ENCODE measurements at regions not wholly inside any gene's neighbourhood (a gene's known extent, or its start where the extent isn't known, plus 50 kb on each side); places are given as distances from the start of the nearest gene placed in this dataset.

DNA sequence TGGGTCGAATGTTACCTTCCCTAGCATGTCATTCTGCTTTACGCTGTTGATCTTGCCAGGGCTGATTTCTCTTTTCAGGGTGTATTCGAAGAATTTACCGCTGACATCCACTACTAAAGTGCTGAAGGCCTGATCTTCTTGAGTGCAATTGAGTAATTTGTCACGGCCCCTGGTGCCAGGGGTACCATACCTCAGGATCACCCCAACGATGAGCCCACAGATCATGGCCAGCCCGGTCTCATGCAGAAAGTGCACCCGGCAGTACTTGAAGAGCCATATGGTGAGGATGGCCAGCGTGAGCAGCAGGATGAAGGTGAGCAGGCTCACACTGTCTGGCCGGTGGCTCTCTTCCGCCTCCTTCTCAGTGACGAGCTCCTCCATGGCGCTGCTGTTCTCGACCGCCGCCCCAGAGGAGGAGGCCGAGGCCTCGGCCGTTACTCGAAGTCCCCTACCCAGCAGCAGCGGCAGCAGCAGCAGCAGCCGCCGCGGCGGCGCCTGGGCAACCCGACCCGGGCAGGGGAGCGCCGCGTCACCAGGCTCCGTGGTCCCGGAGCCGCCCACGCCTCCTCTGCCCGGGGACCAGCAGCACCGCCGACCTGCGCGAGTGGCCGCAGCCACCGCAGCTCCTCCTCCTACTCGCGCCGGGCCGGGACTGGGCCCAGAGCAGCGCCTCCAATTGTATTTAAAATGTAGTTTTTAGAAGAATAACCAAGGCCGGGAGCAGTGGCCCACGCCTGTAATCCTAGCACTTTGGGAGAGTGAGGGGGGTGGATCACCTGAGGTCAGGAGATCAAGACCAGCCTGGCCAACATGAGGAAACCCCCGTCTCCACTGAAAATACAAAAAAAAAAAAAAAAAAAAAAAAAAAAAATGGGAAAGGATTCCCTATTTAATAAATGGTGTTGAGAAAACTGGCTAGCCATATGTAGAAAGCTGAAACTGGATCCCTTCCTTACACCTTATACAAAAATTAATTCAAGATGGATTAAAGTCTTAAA is 58.5 kb upstream of the TMPO start:
- peak; percentile 49 for ATAC-seq
- H3K9me3 ChIP-seq (ENCODE audit: control insufficient read depth, low read length, poor library complexity, severe bottlenecking), result no peaks in the 10 kb centered on the region
- no peak for DNase-seq
- Mint-ChIP-seq H3K4me1 (peaks cover 7% of the 10 kb centered on the region), H3K4me3 (peak overlapping the region; percentile 69), H3K27ac (no peak overlapping the region), H3K36me3 (ENCODE audit: low read depth) (no peaks in the 10 kb centered on the region), H3K27me3 (peaks cover 38% of the 10 kb centered on the region)

DNA sequence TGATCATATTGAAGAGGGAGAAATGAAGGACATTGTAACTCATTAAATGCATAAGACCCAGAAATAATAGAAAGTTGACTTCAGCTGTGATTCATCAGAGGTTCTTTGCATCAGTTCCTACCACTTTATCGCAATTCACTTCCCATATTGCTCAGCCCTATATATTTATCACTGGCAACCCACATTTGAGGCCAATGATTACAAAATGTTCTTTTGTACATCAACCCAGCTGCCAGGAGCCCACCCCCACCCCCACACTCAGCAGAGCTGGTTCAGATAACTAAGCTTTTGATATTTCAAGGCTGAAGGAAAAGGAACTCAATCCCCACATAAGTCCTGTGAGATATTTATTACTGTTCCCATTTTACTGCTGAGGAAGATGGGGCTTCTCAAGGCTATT is 51.2 kb upstream of the TMPO start:
- ATAC-seq, result no peak
- Mint-ChIP-seq H3K27ac (no peak overlapping the region), H3K27me3 (peaks cover 9% of the 10 kb centered on the region), H3K36me3 (ENCODE audit: low read depth) (no peaks in the 10 kb centered on the region), H3K4me1 (no peaks in the 10 kb centered on the region), H3K4me3 (no peak overlapping the region)
- H3K9me3 ChIP-seq (ENCODE audit: control insufficient read depth, low read length, poor library complexity, severe bottlenecking), result no peaks in the 10 kb centered on the region
- no peak for DNase-seq

DNA sequence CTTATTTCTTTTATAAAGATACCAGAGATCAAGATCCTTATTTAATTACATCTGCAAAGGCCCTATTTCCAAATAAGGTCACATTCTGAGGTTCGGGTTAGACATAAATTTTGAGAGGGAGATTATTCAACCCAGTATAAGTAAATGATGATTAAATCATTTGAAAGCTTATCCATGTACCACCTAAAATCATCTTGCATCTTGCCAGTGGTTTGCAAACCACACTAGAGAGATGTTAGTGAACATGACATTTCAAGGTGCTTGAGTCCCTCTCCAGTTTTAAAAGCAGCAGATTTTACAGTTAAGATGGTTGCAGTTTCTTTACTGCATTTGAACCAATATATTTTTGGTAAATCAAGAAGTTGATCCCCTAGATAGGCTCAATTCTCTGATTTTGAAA is 49.9 kb upstream of the TMPO start:
- H3K4me3 Mint-ChIP-seq, result no peak overlapping the region

More for the DNA sequence above, 49.9 kb upstream of the TMPO start:
- Mint-ChIP-seq H3K4me1 (no peaks in the 10 kb centered on the region), H3K27ac (no peak overlapping the region), H3K36me3 (ENCODE audit: low read depth) (no peaks in the 10 kb centered on the region), H3K27me3 (peaks cover 10% of the 10 kb centered on the region)
- no peak for DNase-seq
- ATAC-seq, result no peak
- H3K9me3 ChIP-seq (ENCODE audit: control insufficient read depth, low read length, poor library complexity, severe bottlenecking), result no peaks in the 10 kb centered on the region

Data from T-helper 17 cell (primary cell).